Fibroblast of lung (primary cell): ENCODE measurements at regions not wholly inside any gene's neighbourhood (a gene's known extent, or its start where the extent isn't known, plus 50 kb on each side); places are given as distances from the start of the nearest gene placed in this dataset.

Source experiments
- EZH2 ChIP-seq: IDR thresholded peaks from 2 replicates; pipeline ENCODE4 v1.5.1; 2012; ENCODE audit warnings: low read length, control low read depth, mild to moderate bottlenecking; ENCODE audit errors: missing control alignments
- TF ChIP-seq, protein P1 (sequence below), 2 donors: IDR thresholded peaks in 1 of 2; conservative IDR thresholded peaks in 1 of 2; 1 replicate in 1 of 2; 2 replicates in 1 of 2; pipeline ENCODE4 v1.5.1; 2011 to 2012; ENCODE audit warnings: low read length in 2 of 2, control low read depth in 1 of 2, inconsistent platforms in 1 of 2, low read depth in 1 of 2, mild to moderate bottlenecking in 1 of 2

DNA sequence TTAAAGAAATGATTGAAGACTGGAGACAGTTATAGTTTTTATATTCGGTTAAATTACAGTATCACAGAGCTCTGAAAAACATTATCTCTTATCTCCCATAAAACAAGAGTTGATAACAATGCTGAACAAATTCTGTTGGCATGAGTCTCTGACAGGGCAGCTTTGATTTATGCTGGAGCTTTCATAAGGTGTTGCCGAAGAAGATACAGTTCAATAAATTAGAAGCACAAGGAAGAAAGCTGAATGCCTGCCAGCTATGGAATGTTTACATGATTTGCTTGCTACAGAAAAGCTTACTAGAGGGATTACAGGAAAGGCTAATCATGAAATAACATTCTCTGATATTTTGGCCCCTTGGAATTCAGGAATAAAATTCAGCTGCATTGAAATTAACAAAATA is 431.9 kb upstream of the GJE1 start:
- TF ChIP-seq, protein P1, sequence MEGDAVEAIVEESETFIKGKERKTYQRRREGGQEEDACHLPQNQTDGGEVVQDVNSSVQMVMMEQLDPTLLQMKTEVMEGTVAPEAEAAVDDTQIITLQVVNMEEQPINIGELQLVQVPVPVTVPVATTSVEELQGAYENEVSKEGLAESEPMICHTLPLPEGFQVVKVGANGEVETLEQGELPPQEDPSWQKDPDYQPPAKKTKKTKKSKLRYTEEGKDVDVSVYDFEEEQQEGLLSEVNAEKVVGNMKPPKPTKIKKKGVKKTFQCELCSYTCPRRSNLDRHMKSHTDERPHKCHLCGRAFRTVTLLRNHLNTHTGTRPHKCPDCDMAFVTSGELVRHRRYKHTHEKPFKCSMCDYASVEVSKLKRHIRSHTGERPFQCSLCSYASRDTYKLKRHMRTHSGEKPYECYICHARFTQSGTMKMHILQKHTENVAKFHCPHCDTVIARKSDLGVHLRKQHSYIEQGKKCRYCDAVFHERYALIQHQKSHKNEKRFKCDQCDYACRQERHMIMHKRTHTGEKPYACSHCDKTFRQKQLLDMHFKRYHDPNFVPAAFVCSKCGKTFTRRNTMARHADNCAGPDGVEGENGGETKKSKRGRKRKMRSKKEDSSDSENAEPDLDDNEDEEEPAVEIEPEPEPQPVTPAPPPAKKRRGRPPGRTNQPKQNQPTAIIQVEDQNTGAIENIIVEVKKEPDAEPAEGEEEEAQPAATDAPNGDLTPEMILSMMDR (conservative IDR thresholded peaks at IDR 0.05 in 1 of 2, IDR thresholded peaks at IDR 0.05 in 1 of 2; ENCODE audit: low read depth in 1 of 2, low read length in 2 of 2): no peak
- TF ChIP-seq EZH2: no peak
